Esophagus squamous epithelium (tissue), 5 donors: ENCODE measurements at regions not wholly inside any gene's neighbourhood (a gene's known extent, or its start where the extent isn't known, plus 50 kb on each side); places are given as distances from the start of the nearest gene placed in this dataset.

Experiments
- DNase-seq: peaks from one replicate; lab custom pipeline; 2025; lab: John Stamatoyannopoulos, UW
- H3K27ac ChIP-seq, 4 donors: fragments of 200-600 bp; sonication (generic); one replicate each; pipeline ENCODE4 v1.5.1; 2016 to 2019; ENCODE audit warnings: mild to moderate bottlenecking in 1 of 4
- H3K27me3 ChIP-seq, 4 donors: fragments of 200-600 bp; sonication (generic); 1 replicate in 3 of 4; 2 replicates in 1 of 4; pipeline versions ENCODE4 v1.5.1 to v1.6.0; 2017 to 2021; ENCODE audit warnings: antibody characterized with exemption in 1 of 4
- H3K36me3 ChIP-seq, 3 donors: fragments of 200-600 bp; sonication (generic); one replicate each; pipeline ENCODE4 v1.5.1; 2016 to 2019
- H3K4me1 ChIP-seq, 3 donors: fragments of 200-600 bp; sonication (generic); one replicate each; pipeline ENCODE4 v1.5.1; 2017 to 2019
- H3K4me3 ChIP-seq, 4 donors: fragments of 200-600 bp; sonication (generic); 1 replicate in 3 of 4; 2 replicates in 1 of 4; pipeline ENCODE4 v1.5.1; 2016 to 2019; ENCODE audit warnings: mild to moderate bottlenecking in 2 of 4, moderate library complexity in 1 of 4
- H3K9me3 ChIP-seq, 3 donors: fragments of 200-600 bp; sonication (generic); one replicate each; pipeline ENCODE4 v1.5.1; 2016 to 2019
- CTCF ChIP-seq, 6 experiments: fragments of 450-650 bp in 4 of 6; fragments of 200-600 bp in 2 of 6; sonication (generic) in 2 of 6; IDR thresholded peaks; one replicate each; pipeline ENCODE4 v1.5.1; 2016 to 2019; ENCODE audit warnings: antibody characterized with exemption in 6 of 6, mild to moderate bottlenecking in 4 of 6, moderate library complexity in 4 of 6
- POLR2A ChIP-seq, 4 donors: fragments of 450-650 bp; IDR thresholded peaks; one replicate each; pipeline ENCODE4 v1.6.1; 2017; ENCODE audit warnings: antibody characterized with exemption in 4 of 4, mild to moderate bottlenecking in 4 of 4, moderate library complexity in 3 of 4
- WGBS, 2 donors: methylation state at CpG; one replicate each; pipeline ENCODE4 v1.1.5; 2018; 5-methylcytosine and 5-hydroxymethylcytosine counted together
- intact Hi-C: fragments of 100-400 bp; cut with DNase I; formaldehyde crosslinking; loops from one replicate; pipeline ENCODE4 v1.15.0; 2022
- donor health status: DM: yes; HTN: yes; CAD: no.

- no peaks in the 10 kb centered on the region for H3K36me3 ChIP-seq
- H3K27ac ChIP-seq, result no peak overlapping the region
- no peaks in the 10 kb centered on the region for H3K9me3 ChIP-seq
- 66% methylated on average over 6 to 7 of the region's 7 CpGs for WGBS, 2 donors
- DNase-seq, result no peak
- TF ChIP-seq POLR2A (IDR thresholded peaks at IDR 0.05) (no peak), CTCF (IDR thresholded peaks at IDR 0.05) (no peak)
- no peaks in the 10 kb centered on the region for H3K4me1 ChIP-seq
- H3K27me3 ChIP-seq, result no peaks in the 10 kb centered on the region
- H3K4me3 ChIP-seq, result no peak overlapping the region
- intact Hi-C loops, result no loop called here
Measured at GRCh38 chr5:114957384-114957783, 212.3 kb downstream of the TRIM36 start.

- Histone ChIP-seq H3K9me3 (no peaks in the 10 kb centered on the region), H3K4me1 (no peaks in the 10 kb centered on the region), H3K27me3 (no peaks in the 10 kb centered on the region), H3K27ac (no peak overlapping the region), H3K36me3 (no peaks in the 10 kb centered on the region), H3K4me3 (no peak overlapping the region)
- no peak for TF ChIP-seq CTCF (IDR thresholded peaks at IDR 0.05)
- no peak for TF ChIP-seq POLR2A (IDR thresholded peaks at IDR 0.05)
- WGBS, 2 donors, result 79 to 85% methylated on average over 2 of the region's 2 CpGs
- no peak for DNase-seq
- intact Hi-C loops, result no loop called here
Measured at GRCh38 chr5:114953565-114953964, 216.1 kb downstream of the TRIM36 start.

GRCh38 chr5:114952876-114953275, 216.8 kb downstream of the TRIM36 start:
- no peak overlapping the region for H3K27ac ChIP-seq
- WGBS, 2 donors, result 64 to 71% methylated on average over 4 to 5 of the region's 5 CpGs
- no peak for TF ChIP-seq CTCF (IDR thresholded peaks at IDR 0.05)
- no peak for DNase-seq
- intact Hi-C loops, result no loop called here
- H3K4me1 ChIP-seq, result no peaks in the 10 kb centered on the region
- H3K27me3 ChIP-seq, result no peaks in the 10 kb centered on the region
- no peaks in the 10 kb centered on the region for H3K9me3 ChIP-seq
- no peaks in the 10 kb centered on the region for H3K36me3 ChIP-seq
- no peak overlapping the region for H3K4me3 ChIP-seq

- Histone ChIP-seq H3K36me3 (no peaks in the 10 kb centered on the region), H3K27me3 (no peaks in the 10 kb centered on the region), H3K4me1 (no peaks in the 10 kb centered on the region), H3K4me3 (no peak overlapping the region), H3K9me3 (no peaks in the 10 kb centered on the region), H3K27ac (no peak overlapping the region)
- no peak for DNase-seq
- no peak for TF ChIP-seq CTCF (IDR thresholded peaks at IDR 0.05)
- intact Hi-C loops, result no loop called here
Measured at GRCh38 chr5:114949756-114950155, 220.0 kb downstream of the TRIM36 start.

GRCh38 chr5:114948986-114949621, 220.6 kb downstream of the TRIM36 start:
- no peak for DNase-seq
- 61 to 64% methylated on average over 3 of the region's 3 CpGs for WGBS, 2 donors
- Histone ChIP-seq H3K27ac (no peak overlapping the region), H3K36me3 (no peaks in the 10 kb centered on the region), H3K4me3 (no peak overlapping the region), H3K9me3 (no peaks in the 10 kb centered on the region), H3K4me1 (no peaks in the 10 kb centered on the region), H3K27me3 (no peaks in the 10 kb centered on the region)
- intact Hi-C loops, result no loop called here
- TF ChIP-seq POLR2A (IDR thresholded peaks at IDR 0.05), result no peak
- no peak for TF ChIP-seq CTCF (IDR thresholded peaks at IDR 0.05)
